ENCODE measurements at regions not wholly inside any gene's neighbourhood (a gene's known extent, or its start where the extent isn't known, plus 50 kb on each side); places are given as distances from the start of the nearest gene placed in this dataset.

DNA sequence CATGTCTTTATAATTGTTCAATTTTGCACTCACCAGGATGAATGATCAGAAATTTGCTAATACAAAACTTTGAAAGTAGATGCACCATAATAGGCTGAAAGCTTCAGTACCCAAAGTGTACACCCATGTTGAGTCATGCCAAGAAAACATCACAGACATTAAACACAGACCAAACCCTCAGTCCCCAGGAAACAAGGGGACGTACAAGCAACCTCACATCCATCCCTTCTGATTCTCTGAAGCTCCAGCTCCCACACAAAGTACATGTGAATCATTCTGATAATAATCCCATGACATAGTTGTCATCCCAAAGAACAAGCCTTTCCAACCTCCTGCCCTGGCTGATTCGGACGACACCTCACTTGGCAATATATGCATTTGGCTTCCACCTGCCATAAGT, 183.8 kb downstream of the SNX19 start:
- Mint-ChIP-seq H3K27ac (no peak overlapping the region), H3K9me3 (ENCODE audit: insufficient read depth) (peaks cover 5% of the 10 kb centered on the region), H3K27me3 (no peaks in the 10 kb centered on the region), H3K4me1 (no peaks in the 10 kb centered on the region), H3K4me3 (no peak overlapping the region)
- Histone ChIP-seq H3K36me3 (replicated peaks in 1 of 2; ENCODE audit: control extremely low read depth in 1 of 2, control insufficient read depth in 1 of 2, extremely low read depth in 1 of 2, insufficient read depth in 2 of 2, low read length in 1 of 2) (no peaks in the 10 kb centered on the region), H3K79me2 (ENCODE audit: control insufficient read depth, insufficient read depth, low read length) (no peaks in the 10 kb centered on the region), H3K9ac (ENCODE audit: low read length) (no peak overlapping the region), H3K27ac (ENCODE audit: low read length in 2 of 2) (no peak overlapping the region), H3K27me3 (replicated peaks in 1 of 4; ENCODE audit: control extremely low read depth in 1 of 4, control insufficient read depth in 3 of 4, insufficient read depth in 4 of 4, low read length in 3 of 4) (no peaks in the 10 kb centered on the region), H3K4me3 (ENCODE audit: control extremely low read depth in 1 of 5, extremely low read depth in 1 of 5, insufficient read depth in 1 of 5, low read depth in 2 of 5, low read length in 4 of 5) (no peak overlapping the region), H3K4me1 (ENCODE audit: control insufficient read depth in 2 of 2, insufficient read depth in 2 of 2, low read length in 2 of 2) (no peaks in the 10 kb centered on the region), H4K20me1 (ENCODE audit: control insufficient read depth, insufficient read depth, low read length, poor library complexity, severe bottlenecking) (no peaks in the 10 kb centered on the region), H2AFZ (ENCODE audit: insufficient read depth, low read depth, low read length, poor library complexity, severe bottlenecking) (no peak overlapping the region), H3K4me2 (replicated peaks; ENCODE audit: low read depth, low read length, poor library complexity, severe bottlenecking) (no peak overlapping the region), H3K9me3 (ENCODE audit: control extremely low read depth in 1 of 3, control insufficient read depth in 2 of 3, insufficient read depth in 1 of 3, low read length in 2 of 3) (peaks cover 0 to 15% (median 4%) of the 10 kb centered on the region in 3 donors)
- whole genome bisulfite sequencing (ENCODE audit: insufficient coverage), result 92% methylated on average over 1 of the region's 3 CpGs
- ATAC-seq (ENCODE audit: low read depth) (no peak), DNase-seq (no peak)
- CTCF ChIA-PET, result no interaction called here
- TF ChIP-seq CTCF (IDR thresholded peaks at IDR 0.05), result no peak
- TF ChIP-seq EZH2 (IDR thresholded peaks at IDR 0.05; ENCODE audit: borderline replicate concordance, insufficient read depth, low read depth, low read length, poor library complexity, severe bottlenecking), result no peak
- POLR2A ChIA-PET, result no interaction called here
- intact Hi-C loops (cut with micrococcal nuclease), result no loop called here

DNA sequence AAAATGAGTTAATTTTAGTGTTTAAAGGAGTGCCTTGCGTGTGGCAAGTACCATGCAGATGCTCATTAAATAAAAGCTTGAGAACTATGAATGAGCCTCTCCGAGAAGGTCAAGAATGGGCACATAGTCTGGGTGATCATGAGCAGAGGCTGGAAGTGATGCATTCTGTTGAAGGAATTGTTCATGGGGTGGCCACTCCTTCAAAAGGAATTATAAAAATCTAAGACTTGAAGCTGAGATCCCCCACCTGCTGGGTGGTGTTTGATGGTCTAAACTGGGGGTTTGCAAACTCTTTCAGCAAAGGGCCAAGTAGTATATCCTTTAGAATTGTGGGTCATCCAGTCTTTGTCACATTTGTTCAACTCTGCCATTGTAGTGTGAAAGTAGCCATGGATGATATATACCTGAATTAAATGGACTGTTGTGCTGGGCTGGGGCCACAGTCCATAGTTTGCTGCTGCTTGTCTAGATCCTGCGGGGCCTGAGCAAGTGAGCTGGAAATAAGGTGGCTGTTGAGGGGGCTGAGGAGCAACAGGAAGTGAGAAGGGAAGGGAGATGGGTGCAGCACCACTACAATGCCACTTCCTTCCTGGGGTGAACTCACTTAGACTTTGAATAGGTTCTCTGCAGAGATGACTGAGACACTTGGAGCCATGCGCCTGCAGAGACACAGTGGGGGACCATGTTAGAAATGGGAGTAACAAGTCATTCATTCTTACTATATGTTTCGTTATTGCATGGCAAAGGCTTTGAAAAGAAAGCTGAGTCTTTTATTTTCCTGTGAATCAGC, 179.0 kb downstream of the SNX19 start:
- Mint-ChIP-seq H3K9me3 (ENCODE audit: insufficient read depth) (peaks cover 20% of the 10 kb centered on the region), H3K4me3 (no peak overlapping the region), H3K27me3 (no peaks in the 10 kb centered on the region), H3K27ac (no peak overlapping the region), H3K4me1 (no peaks in the 10 kb centered on the region)
- no peak for DNase-seq
- 94% methylated on average over 2 of the region's 5 CpGs for WGBS (ENCODE audit: insufficient coverage)
- intact Hi-C loops (cut with micrococcal nuclease), result no loop called here
- Histone ChIP-seq H3K79me2 (ENCODE audit: control insufficient read depth, insufficient read depth, low read length) (no peaks in the 10 kb centered on the region), H3K36me3 (replicated peaks in 1 of 2; ENCODE audit: control extremely low read depth in 1 of 2, control insufficient read depth in 1 of 2, extremely low read depth in 1 of 2, insufficient read depth in 2 of 2, low read length in 1 of 2) (no peaks in the 10 kb centered on the region), H2AFZ (ENCODE audit: insufficient read depth, low read depth, low read length, poor library complexity, severe bottlenecking) (no peak overlapping the region), H3K4me2 (replicated peaks; ENCODE audit: low read depth, low read length, poor library complexity, severe bottlenecking) (no peak overlapping the region), H4K20me1 (ENCODE audit: control insufficient read depth, insufficient read depth, low read length, poor library complexity, severe bottlenecking) (no peaks in the 10 kb centered on the region), H3K4me1 (ENCODE audit: control insufficient read depth in 2 of 2, insufficient read depth in 2 of 2, low read length in 2 of 2) (no peaks in the 10 kb centered on the region), H3K4me3 (ENCODE audit: control extremely low read depth in 1 of 5, extremely low read depth in 1 of 5, insufficient read depth in 1 of 5, low read depth in 2 of 5, low read length in 4 of 5) (no peak overlapping the region), H3K9ac (ENCODE audit: low read length) (no peak overlapping the region), H3K9me3 (ENCODE audit: control extremely low read depth in 1 of 3, control insufficient read depth in 2 of 3, insufficient read depth in 1 of 3, low read length in 2 of 3) (peaks cover 5 to 10% (median 7%) of the 10 kb centered on the region in 3 donors), H3K27me3 (replicated peaks in 1 of 4; ENCODE audit: control extremely low read depth in 1 of 4, control insufficient read depth in 3 of 4, insufficient read depth in 4 of 4, low read length in 3 of 4) (no peaks in the 10 kb centered on the region), H3K27ac (ENCODE audit: low read length in 2 of 2) (no peak overlapping the region)
- no peak for TF ChIP-seq CTCF (IDR thresholded peaks at IDR 0.05)
- no peak for TF ChIP-seq EZH2 (IDR thresholded peaks at IDR 0.05; ENCODE audit: borderline replicate concordance, insufficient read depth, low read depth, low read length, poor library complexity, severe bottlenecking)
- CTCF ChIA-PET, result no interaction called here
- no peak for ATAC-seq (ENCODE audit: low read depth)
- POLR2A ChIA-PET, result no interaction called here

Measured in B cell (primary cell).